ENCODE measurements at regions not wholly inside any gene's neighbourhood (a gene's known extent, or its start where the extent isn't known, plus 50 kb on each side); places are given as distances from the start of the nearest gene placed in this dataset.

GRCh38 chr10:75305675-75306074 is 69.9 kb upstream of the COMTD1 start:
- intact Hi-C loops (cut with DNase I) = no loop called here
- DNase-seq = no peak
- no peak overlapping the region for H3K27ac ChIP-seq
- no peak for TF ChIP-seq CTCF (IDR thresholded peaks at IDR 0.05)
- TF ChIP-seq POLR2A (IDR thresholded peaks at IDR 0.05) = no peak
- no peak for TF ChIP-seq EP300 (IDR thresholded peaks at IDR 0.05)
- no peaks in the 10 kb centered on the region for H3K9me3 ChIP-seq
- H3K27me3 ChIP-seq = no peaks in the 10 kb centered on the region
- no peaks in the 10 kb centered on the region for H3K4me1 ChIP-seq (ENCODE audit: insufficient read depth)
- H3K36me3 ChIP-seq = no peaks in the 10 kb centered on the region
- no peak overlapping the region for H3K4me3 ChIP-seq

- no peaks in the 10 kb centered on the region for H3K9me3 ChIP-seq
- no peak for TF ChIP-seq EP300 (IDR thresholded peaks at IDR 0.05)
- no peak for TF ChIP-seq CTCF (IDR thresholded peaks at IDR 0.05)
- no peak for TF ChIP-seq POLR2A (IDR thresholded peaks at IDR 0.05)
- H3K27ac ChIP-seq = no peak overlapping the region
- intact Hi-C loops (cut with DNase I) = no loop called here
- no peaks in the 10 kb centered on the region for H3K4me1 ChIP-seq (ENCODE audit: insufficient read depth)
- no peaks in the 10 kb centered on the region for H3K27me3 ChIP-seq
- H3K4me3 ChIP-seq = no peak overlapping the region
- DNase-seq = no peak
- no peaks in the 10 kb centered on the region for H3K36me3 ChIP-seq
- WGBS, 3 donors = 79 to 92% (median 87%) methylated on average over 2 of the region's 2 CpGs
Measured at GRCh38 chr10:75304741-75305390, 69.1 kb upstream of the COMTD1 start.

GRCh38 chr10:75304313-75304712 is 68.6 kb upstream of the COMTD1 start:
- TF ChIP-seq POLR2A (IDR thresholded peaks at IDR 0.05) (no peak), CTCF (IDR thresholded peaks at IDR 0.05) (no peak), EP300 (IDR thresholded peaks at IDR 0.05) (no peak)
- H3K27me3 ChIP-seq = no peaks in the 10 kb centered on the region
- no peaks in the 10 kb centered on the region for H3K4me1 ChIP-seq (ENCODE audit: insufficient read depth)
- intact Hi-C loops (cut with DNase I) = no loop called here
- 84 to 94% (median 88%) methylated on average over 1 of the region's 1 CpG for WGBS, 3 donors
- no peaks in the 10 kb centered on the region for H3K9me3 ChIP-seq
- H3K27ac ChIP-seq = no peak overlapping the region
- DNase-seq = no peak
- no peak overlapping the region for H3K4me3 ChIP-seq
- H3K36me3 ChIP-seq = no peaks in the 10 kb centered on the region

- TF ChIP-seq CTCF (IDR thresholded peaks at IDR 0.05) (no peak), EP300 (IDR thresholded peaks at IDR 0.05) (no peak), POLR2A (IDR thresholded peaks at IDR 0.05) (no peak)
- 85 to 87% (median 85%) methylated on average over 2 of the region's 2 CpGs for WGBS, 3 donors
- intact Hi-C loops (cut with DNase I) = no loop called here
Measured at GRCh38 chr10:75303045-75303777, 67.5 kb upstream of the COMTD1 start.

More at GRCh38 chr10:75303045-75303777, 67.5 kb upstream of the COMTD1 start:
- no peaks in the 10 kb centered on the region for H3K36me3 ChIP-seq
- no peaks in the 10 kb centered on the region for H3K9me3 ChIP-seq
- H3K27ac ChIP-seq = no peak overlapping the region
- no peaks in the 10 kb centered on the region for H3K4me1 ChIP-seq (ENCODE audit: insufficient read depth)
- H3K27me3 ChIP-seq = no peaks in the 10 kb centered on the region
- H3K4me3 ChIP-seq = no peak overlapping the region
- DNase-seq = no peak
